ENCODE measurements at regions not wholly inside any gene's neighbourhood (a gene's known extent, or its start where the extent isn't known, plus 50 kb on each side); places are given as distances from the start of the nearest gene placed in this dataset.

- DNase-seq (ENCODE audit: low read depth) = no peak
- no peak overlapping the region for H3K4me3 ChIP-seq (ENCODE audit: low read length)
- TF ChIP-seq, protein P1, sequence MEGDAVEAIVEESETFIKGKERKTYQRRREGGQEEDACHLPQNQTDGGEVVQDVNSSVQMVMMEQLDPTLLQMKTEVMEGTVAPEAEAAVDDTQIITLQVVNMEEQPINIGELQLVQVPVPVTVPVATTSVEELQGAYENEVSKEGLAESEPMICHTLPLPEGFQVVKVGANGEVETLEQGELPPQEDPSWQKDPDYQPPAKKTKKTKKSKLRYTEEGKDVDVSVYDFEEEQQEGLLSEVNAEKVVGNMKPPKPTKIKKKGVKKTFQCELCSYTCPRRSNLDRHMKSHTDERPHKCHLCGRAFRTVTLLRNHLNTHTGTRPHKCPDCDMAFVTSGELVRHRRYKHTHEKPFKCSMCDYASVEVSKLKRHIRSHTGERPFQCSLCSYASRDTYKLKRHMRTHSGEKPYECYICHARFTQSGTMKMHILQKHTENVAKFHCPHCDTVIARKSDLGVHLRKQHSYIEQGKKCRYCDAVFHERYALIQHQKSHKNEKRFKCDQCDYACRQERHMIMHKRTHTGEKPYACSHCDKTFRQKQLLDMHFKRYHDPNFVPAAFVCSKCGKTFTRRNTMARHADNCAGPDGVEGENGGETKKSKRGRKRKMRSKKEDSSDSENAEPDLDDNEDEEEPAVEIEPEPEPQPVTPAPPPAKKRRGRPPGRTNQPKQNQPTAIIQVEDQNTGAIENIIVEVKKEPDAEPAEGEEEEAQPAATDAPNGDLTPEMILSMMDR (conservative IDR thresholded peaks at IDR 0.05; ENCODE audit: low read length) = no peak
These were observed 196.4 kb downstream of the TBXT start for GRCh38 chr6:165971202-165971601.

DNA sequence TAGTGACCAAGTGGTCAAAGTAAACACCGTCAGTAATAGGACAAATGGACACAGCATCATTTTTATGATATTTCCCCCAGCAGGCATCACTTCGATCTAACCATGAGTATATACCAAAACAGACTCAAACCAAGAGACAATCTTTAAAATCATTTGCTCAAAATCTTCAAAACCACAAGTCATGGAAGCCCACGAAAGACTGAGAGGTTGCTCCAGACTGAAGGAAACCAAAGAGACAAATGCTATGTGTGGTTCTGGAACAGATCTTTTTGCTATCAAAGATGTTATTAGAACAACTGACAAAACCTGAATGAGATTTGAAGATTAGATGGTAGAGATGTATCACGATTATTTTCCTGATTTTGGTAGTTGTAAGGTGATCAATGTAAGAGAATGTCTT, 197.7 kb downstream of the TBXT start:
- DNase-seq (ENCODE audit: low read depth) = no peak
- TF ChIP-seq, protein P1 (conservative IDR thresholded peaks at IDR 0.05; ENCODE audit: low read length) = no peak
- H3K4me3 ChIP-seq (ENCODE audit: low read length) = no peak overlapping the region

- no peak for DNase-seq (ENCODE audit: low read depth)
- TF ChIP-seq, protein P1 (conservative IDR thresholded peaks at IDR 0.05; ENCODE audit: low read length) = no peak
- H3K4me3 ChIP-seq (ENCODE audit: low read length) = no peak overlapping the region
These were observed 198.5 kb downstream of the TBXT start for GRCh38 chr6:165969184-165969583.

DNA sequence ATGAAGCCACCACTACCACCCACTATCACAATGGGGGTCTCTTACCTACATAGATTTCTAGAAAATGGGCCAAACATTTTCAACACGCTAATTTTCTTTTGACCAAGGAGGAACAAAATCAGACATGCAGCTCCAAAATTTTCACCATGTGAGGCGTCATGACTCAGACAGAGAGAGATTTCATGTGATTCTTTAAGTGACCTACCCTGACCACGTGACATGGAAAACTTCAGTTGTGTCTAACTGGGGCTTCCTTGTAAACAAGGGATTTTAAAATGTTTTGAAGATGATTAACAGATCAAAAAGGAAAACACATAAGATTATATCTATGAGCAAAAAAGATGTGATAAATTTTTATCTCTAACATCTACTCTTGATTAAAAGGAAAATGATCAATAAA, 199.2 kb downstream of the TBXT start:
- DNase-seq (ENCODE audit: low read depth) = no peak
- H3K4me3 ChIP-seq (ENCODE audit: low read length) = no peak overlapping the region
- TF ChIP-seq, protein P1 (conservative IDR thresholded peaks at IDR 0.05; ENCODE audit: low read length) = no peak

GRCh38 chr6:165967810-165968407, 199.7 kb downstream of the TBXT start:
- DNase-seq (ENCODE audit: low read depth) = no peak
- TF ChIP-seq, protein P1 (conservative IDR thresholded peaks at IDR 0.05; ENCODE audit: low read length) = no peak
- H3K4me3 ChIP-seq (ENCODE audit: low read length) = no peak overlapping the region

GRCh38 chr6:165963750-165964149, 203.9 kb downstream of the TBXT start:
- TF ChIP-seq, protein P1 (conservative IDR thresholded peaks at IDR 0.05; ENCODE audit: low read length) = no peak
- no peak for DNase-seq (ENCODE audit: low read depth)
- H3K4me3 ChIP-seq (ENCODE audit: low read length) = no peak overlapping the region

- TF ChIP-seq, protein P1 (conservative IDR thresholded peaks at IDR 0.05; ENCODE audit: low read length) = no peak
- DNase-seq (ENCODE audit: low read depth) = peak; percentile 5
- H3K4me3 ChIP-seq (ENCODE audit: low read length) = no peak overlapping the region
These were observed 205.3 kb downstream of the TBXT start for GRCh38 chr6:165962366-165962765.

Data from AG10803 (cell line).